ENCODE measurements at regions not wholly inside any gene's neighbourhood (a gene's known extent, or its start where the extent isn't known, plus 50 kb on each side); places are given as distances from the start of the nearest gene placed in this dataset.

- TF ChIP-seq, protein P1, sequence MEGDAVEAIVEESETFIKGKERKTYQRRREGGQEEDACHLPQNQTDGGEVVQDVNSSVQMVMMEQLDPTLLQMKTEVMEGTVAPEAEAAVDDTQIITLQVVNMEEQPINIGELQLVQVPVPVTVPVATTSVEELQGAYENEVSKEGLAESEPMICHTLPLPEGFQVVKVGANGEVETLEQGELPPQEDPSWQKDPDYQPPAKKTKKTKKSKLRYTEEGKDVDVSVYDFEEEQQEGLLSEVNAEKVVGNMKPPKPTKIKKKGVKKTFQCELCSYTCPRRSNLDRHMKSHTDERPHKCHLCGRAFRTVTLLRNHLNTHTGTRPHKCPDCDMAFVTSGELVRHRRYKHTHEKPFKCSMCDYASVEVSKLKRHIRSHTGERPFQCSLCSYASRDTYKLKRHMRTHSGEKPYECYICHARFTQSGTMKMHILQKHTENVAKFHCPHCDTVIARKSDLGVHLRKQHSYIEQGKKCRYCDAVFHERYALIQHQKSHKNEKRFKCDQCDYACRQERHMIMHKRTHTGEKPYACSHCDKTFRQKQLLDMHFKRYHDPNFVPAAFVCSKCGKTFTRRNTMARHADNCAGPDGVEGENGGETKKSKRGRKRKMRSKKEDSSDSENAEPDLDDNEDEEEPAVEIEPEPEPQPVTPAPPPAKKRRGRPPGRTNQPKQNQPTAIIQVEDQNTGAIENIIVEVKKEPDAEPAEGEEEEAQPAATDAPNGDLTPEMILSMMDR (IDR thresholded peaks at IDR 0.05), result no peak
- TF ChIP-seq EZH2 (IDR thresholded peaks at IDR 0.05) (no peak), EZH2phosphoT487 (IDR thresholded peaks at IDR 0.05) (no peak)
These were observed 986.7 kb upstream of the LRRN3 start for GRCh38 chr7:110104243-110104642.

Measured in neural progenitor cell (in vitro differentiated cells).